Activated T-cell treated with anti-CD3 and anti-CD28 coated beads, Interleukin-2, amount 50 U/mL, for 4 hours (primary cell): ENCODE measurements at regions not wholly inside any gene's neighbourhood (a gene's known extent, or its start where the extent isn't known, plus 50 kb on each side); places are given as distances from the start of the nearest gene placed in this dataset.

ENCODE experiments used
- ATAC-seq, 2 donors: fragments of 200-7000 bp; cut with Tn5 transposase; one replicate each; pipeline ENCODE4 v1.10.0; 2021
- DNase-seq: peaks from one replicate; pipeline ENCODE4 v3.0.0-alpha.2; 2020
- H3K27me3 Mint-ChIP-seq: one replicate; pipeline ENCODE4 v1.8.0; 2021; ENCODE audit warnings: low read depth, mixed read lengths
- H3K36me3 Mint-ChIP-seq: one replicate; pipeline ENCODE4 v1.8.0; 2022; ENCODE audit warnings: mixed read lengths; ENCODE audit not compliant: insufficient read depth
- H3K4me1 Mint-ChIP-seq: one replicate; pipeline ENCODE4 v1.8.0; 2021; ENCODE audit warnings: low read depth, mixed read lengths
- H3K4me3 Mint-ChIP-seq: one replicate; pipeline ENCODE4 v1.8.0; 2021; ENCODE audit warnings: mild to moderate bottlenecking, moderate library complexity, mixed read lengths
- H3K9me3 Mint-ChIP-seq: one replicate; pipeline ENCODE4 v1.8.0; 2021; ENCODE audit warnings: mixed read lengths

DNA sequence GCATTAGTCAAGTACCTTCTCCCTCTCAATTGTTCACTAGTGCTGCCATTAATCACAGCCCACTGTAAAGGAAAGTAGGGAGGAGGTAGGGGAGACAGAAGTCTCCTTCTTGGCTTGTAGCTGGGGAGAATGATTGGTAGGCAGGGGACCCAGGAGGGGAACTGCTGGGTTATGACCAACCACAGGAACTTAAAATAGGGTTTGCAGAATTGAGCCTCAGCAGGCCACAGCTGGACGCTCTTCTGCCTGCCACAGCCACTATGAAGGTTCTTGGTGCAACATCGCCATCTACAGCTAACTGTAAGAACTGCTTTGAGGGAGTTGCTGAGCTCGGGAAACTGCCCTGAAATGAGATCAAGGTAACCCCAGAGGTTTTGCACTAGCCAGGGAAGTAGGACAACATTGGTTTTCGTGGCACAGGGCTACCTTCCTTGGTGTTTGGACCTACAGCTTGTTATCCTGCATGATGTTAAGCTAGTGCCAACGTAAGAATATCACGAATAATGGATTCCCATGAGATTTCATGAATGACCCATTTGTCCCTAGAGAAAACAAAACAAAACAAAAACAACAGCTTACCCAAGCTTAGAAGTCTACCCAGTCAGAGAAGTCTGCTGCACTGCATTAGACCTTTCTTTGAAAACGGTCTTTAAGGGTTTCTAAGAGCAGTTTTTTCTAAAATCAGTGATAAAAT is 787.1 kb upstream of the API5 start:
- H3K4me3 Mint-ChIP-seq = no peak overlapping the region
- H3K4me1 Mint-ChIP-seq = no peaks in the 10 kb centered on the region
- DNase-seq = no peak
- peak in 1 of 2 donors; percentile 43 for ATAC-seq
- H3K9me3 Mint-ChIP-seq = no peaks in the 10 kb centered on the region
- H3K36me3 Mint-ChIP-seq = no peaks in the 10 kb centered on the region
- no peaks in the 10 kb centered on the region for H3K27me3 Mint-ChIP-seq

DNA sequence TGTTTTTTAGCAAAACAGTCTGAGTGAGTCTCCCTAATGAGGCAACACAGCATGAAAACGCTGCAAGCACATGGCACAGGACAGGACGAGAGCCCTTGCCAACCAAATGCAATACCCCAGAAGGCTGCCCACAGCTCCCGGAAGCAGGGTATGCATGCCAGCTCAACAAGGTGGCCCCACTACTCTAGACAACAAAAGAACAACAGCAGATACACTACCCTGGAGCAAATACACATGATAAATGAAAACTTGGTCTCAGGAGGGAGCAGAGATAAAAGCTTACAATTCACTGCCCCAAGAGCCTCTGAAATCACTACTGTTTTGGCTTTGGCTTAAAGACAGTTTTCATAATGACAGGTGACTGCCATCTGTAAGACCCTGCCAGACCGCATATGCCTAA is 785.4 kb upstream of the API5 start:
- Mint-ChIP-seq H3K36me3 (no peaks in the 10 kb centered on the region), H3K4me1 (no peaks in the 10 kb centered on the region), H3K9me3 (no peaks in the 10 kb centered on the region), H3K4me3 (no peak overlapping the region), H3K27me3 (no peaks in the 10 kb centered on the region)
- ATAC-seq (no peak), DNase-seq (no peak)

DNA sequence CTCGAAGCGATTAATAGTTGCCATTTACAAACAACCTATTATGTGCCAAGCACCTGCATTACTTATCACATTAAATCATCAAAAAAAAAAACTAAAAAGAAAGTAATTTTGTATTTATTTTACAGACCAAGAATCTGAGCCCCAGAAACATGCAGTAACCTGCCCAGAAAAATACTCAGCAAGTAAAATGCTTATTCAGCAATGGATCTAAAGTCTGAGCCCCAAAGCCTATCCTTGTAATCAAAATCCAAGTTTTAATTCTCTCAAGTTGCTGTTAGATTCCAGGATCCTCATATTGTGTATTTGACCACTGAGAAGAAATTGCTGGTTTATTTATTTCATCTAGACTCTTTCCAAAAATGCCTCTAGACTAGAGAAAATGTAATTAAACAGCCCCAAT is 783.3 kb upstream of the API5 start:
- H3K4me1 Mint-ChIP-seq = no peaks in the 10 kb centered on the region
- no peak overlapping the region for H3K4me3 Mint-ChIP-seq
- no peaks in the 10 kb centered on the region for H3K36me3 Mint-ChIP-seq
- ATAC-seq (no peak), DNase-seq (no peak)
- H3K9me3 Mint-ChIP-seq = no peaks in the 10 kb centered on the region
- no peaks in the 10 kb centered on the region for H3K27me3 Mint-ChIP-seq

DNA sequence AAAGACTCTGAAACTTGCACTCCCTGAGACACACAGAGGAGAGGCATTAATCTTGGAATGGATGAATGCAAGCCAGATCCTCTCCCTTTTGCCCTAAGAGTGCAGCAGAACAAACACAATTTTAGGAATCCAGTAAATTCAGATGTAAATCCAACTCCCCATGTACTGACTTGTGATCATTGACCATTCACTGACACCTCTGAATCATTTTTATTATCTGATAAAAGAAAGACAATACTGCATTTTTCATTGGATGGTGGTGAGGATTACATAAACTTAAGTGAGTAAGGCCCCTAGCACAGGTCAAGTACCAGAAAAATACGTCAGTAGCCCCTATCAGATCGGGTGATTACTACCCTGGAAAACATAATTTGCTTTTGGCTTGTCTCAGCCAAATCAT is 782.9 kb upstream of the API5 start:
- no peaks in the 10 kb centered on the region for H3K27me3 Mint-ChIP-seq
- DNase-seq = no peak

DNA sequence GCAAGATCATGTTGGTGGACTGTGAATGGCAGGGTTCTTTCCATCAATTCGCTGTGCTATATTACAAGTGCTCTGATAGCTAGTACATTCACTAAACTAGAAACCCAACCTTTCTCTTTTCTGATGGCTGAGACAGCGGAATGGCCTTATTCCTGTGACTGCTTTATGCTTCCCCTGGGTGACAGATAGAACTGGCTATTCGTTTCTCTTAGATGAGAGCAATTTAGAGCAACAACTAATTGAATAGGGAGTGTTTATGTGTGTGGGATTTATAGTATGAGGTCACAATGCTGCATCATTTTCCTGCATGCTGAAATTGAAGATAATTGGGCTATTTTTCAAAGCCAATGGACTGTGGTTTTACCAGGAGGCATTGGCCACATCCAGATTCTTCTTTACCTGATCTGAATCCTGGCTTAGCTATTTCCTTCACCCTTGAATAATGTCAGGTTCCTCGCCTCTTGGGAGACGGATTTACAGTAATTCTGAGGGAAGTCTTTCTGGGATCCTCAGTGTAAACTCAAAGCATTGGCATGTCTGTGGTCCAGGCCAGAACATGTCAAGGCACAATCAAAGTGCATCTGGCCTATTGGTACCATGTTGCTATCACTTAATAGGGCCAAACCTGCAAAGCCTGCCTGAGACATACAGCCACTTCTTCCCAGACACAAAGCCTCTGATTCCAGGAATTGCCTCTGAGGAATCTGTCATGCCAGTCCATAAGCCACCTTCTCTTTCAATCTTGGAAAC is 775.0 kb upstream of the API5 start:
- no peak for DNase-seq
- no peak overlapping the region for H3K4me3 Mint-ChIP-seq
- H3K4me1 Mint-ChIP-seq = no peaks in the 10 kb centered on the region
- H3K36me3 Mint-ChIP-seq = no peaks in the 10 kb centered on the region
- ATAC-seq = no peak
- peaks cover 6% of the 10 kb centered on the region for H3K9me3 Mint-ChIP-seq
- H3K27me3 Mint-ChIP-seq = no peaks in the 10 kb centered on the region

More for the DNA sequence above, 782.9 kb upstream of the API5 start:
- no peaks in the 10 kb centered on the region for H3K4me1 Mint-ChIP-seq
- no peaks in the 10 kb centered on the region for H3K9me3 Mint-ChIP-seq
- no peak overlapping the region for H3K4me3 Mint-ChIP-seq
- H3K36me3 Mint-ChIP-seq = no peaks in the 10 kb centered on the region
- ATAC-seq = no peak

DNA sequence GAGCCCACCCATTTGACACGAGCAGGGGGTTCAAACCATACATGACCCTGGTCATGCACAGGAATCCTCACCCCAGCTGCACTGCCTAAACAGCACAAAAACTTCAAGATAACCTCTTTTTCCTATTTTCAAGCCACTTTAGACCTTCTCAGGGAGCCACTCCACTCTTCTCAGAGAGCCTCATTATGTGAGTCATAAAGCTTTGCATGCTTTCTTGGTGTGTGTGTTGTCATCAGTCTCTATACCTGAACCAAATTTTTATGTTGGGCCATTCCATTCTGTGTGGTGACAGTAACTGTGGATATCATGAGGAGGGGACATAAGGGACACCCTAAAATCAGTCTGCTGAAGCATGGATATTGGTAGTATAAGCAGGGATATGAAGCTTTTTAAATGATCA is 769.5 kb upstream of the API5 start:
- H3K4me1 Mint-ChIP-seq = no peaks in the 10 kb centered on the region
- H3K4me3 Mint-ChIP-seq = no peak overlapping the region
- DNase-seq (no peak), ATAC-seq (no peak)
- H3K9me3 Mint-ChIP-seq = peaks cover 10% of the 10 kb centered on the region
- no peaks in the 10 kb centered on the region for H3K36me3 Mint-ChIP-seq
- H3K27me3 Mint-ChIP-seq = no peaks in the 10 kb centered on the region

DNA sequence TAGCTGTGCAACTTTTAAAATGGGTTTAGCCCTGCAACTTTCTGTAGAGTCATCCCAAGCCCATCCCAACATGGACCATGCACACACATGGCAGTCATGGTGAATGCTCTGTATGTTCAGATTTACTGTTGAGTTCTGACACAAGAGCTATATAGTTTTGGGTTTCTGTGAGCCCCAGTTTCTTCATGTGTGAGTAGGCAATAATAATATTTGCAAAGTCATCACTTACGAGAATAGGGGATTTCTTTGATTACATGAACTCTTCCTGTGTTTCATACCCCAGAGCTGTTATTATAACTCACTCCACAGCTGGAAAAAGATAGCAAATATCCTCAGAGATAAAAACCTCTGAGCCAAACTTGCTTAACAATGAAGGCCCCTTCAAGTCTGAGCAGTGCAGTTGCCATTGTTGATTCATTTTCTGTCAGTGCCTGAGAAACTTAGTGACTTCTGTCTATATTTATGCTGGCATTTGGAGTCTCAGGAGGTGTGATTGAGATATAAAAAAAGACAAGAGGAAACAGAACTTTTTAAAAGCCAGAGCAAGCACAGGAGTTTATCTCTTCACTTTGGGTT is 767.9 kb upstream of the API5 start:
- H3K4me3 Mint-ChIP-seq = no peak overlapping the region
- no peaks in the 10 kb centered on the region for H3K27me3 Mint-ChIP-seq
- no peak for DNase-seq
- H3K9me3 Mint-ChIP-seq = peaks cover 10% of the 10 kb centered on the region
- ATAC-seq = no peak
- H3K36me3 Mint-ChIP-seq = no peaks in the 10 kb centered on the region
- H3K4me1 Mint-ChIP-seq = no peaks in the 10 kb centered on the region

DNA sequence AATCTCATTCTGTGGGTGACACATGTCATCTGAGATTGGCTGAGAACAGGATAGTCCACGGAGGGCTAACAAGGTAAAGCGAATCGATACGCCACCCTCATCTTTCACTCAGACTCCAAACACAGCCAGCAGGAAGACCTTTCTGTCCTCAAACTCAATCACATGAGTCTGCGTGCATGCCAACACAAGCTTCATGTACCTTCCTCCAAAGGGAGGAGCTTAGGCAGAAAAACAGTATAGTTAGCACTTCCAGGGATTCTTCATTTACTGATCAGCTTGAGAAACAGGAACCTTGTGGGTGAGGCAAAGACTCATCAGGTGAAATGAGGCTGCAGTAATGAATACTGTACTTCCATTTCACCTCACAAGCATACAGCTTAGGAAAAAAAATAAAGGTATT is 767.1 kb upstream of the API5 start:
- H3K27me3 Mint-ChIP-seq = no peaks in the 10 kb centered on the region
- peaks cover 10% of the 10 kb centered on the region for H3K9me3 Mint-ChIP-seq
- no peak for ATAC-seq
- no peak for DNase-seq
- no peak overlapping the region for H3K4me3 Mint-ChIP-seq
- no peaks in the 10 kb centered on the region for H3K36me3 Mint-ChIP-seq
- H3K4me1 Mint-ChIP-seq = no peaks in the 10 kb centered on the region

DNA sequence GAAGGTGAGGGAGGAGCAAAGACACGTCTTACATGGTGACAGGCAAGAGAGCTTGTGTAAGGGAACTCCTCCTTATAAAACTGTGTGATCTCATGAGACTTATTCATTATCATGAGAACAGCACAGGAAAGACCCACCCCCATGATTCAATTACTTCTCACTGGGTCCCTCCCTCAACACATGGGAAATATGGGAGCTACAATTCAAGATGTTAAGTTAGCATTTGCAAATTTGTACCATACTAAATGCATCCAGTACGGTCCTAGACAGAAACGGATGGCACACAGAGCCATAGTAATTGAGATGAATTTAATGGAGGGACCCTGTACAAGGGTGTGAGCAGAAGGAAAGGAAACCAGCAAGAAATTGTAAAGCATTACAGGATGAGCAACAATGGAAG is 765.8 kb upstream of the API5 start:
- Mint-ChIP-seq H3K9me3 (peaks cover 10% of the 10 kb centered on the region), H3K4me3 (no peak overlapping the region), H3K27me3 (no peaks in the 10 kb centered on the region), H3K4me1 (no peaks in the 10 kb centered on the region), H3K36me3 (no peaks in the 10 kb centered on the region)
- ATAC-seq (no peak), DNase-seq (no peak)

DNA sequence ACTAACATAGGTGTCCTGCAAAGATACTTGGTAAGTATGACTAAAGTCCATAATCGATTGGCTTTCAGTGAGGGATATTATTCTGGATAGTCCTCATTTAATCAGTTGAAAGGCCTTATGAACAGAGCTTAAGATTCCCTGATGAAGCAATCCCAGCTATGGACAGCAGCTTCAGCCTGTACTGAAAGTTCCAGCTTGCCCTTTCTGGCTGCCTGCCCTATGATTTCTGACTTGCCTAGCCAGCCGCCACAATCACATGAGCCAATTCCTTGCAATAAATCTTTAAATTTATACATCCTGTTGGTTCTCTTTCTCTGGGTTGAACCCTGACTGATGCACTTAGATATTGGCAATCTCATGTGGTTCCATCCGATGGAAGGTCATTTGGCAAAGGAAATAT is 759.0 kb upstream of the API5 start:
- no peaks in the 10 kb centered on the region for H3K36me3 Mint-ChIP-seq
- no peaks in the 10 kb centered on the region for H3K4me1 Mint-ChIP-seq
- H3K27me3 Mint-ChIP-seq = no peaks in the 10 kb centered on the region
- H3K9me3 Mint-ChIP-seq = peaks cover 7% of the 10 kb centered on the region
- H3K4me3 Mint-ChIP-seq = no peak overlapping the region
- ATAC-seq (no peak), DNase-seq (no peak)

DNA sequence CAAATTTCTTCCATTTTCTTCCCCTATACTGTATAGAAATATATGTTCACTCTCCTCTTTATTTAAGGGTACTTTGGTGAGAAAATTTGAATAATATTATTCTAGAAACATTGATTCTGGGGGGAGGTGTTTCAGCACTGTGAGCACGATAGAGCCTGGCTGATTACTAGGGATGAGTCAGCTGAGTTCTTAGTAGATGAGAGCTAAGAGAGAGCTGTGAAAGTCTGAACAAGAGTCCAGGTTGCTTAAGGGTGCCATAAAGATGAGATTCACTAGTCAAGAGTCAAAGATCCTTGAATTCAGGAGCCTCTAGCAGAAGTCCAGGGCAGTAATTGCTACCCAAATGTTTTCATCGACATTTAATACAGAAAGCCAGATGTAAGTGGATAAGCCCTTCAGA is 756.6 kb upstream of the API5 start:
- DNase-seq = no peak
- Mint-ChIP-seq H3K4me3 (no peak overlapping the region), H3K4me1 (no peaks in the 10 kb centered on the region), H3K27me3 (no peaks in the 10 kb centered on the region), H3K36me3 (no peaks in the 10 kb centered on the region), H3K9me3 (peaks cover 7% of the 10 kb centered on the region)
- ATAC-seq = no peak

DNA sequence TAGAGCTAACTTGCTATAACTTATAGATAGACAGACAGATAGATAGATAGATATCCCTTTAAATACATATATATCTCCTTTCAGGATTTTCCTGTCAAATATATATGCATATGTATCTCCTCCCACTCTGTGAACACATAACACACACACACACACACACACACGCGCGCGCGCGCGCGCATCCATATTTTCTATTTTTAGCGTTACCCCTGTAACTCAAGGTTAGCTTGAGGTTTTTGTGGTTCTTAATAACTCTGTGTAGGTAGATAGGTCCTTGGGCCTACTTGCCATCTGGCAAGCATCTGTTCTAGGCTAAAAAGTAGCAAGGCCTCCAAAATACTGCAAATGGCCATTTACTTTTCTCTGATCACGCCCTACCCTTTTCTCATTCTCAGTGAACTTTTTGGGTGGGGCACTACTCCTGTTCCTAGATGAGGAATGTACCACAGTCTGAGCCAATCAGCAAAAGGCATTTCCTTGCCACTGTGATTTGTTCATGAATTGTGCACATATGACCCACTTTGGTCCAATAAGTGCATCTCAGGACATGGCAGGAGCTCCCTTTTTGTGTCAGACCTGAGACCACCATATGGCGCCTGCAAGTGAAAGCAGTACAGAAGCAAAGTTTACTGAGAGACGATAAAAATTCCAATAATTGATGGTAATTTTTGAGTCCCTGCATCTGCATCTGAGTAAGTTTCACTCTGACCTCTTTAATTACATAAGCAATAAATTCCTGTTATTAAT is 740.5 kb upstream of the API5 start:
- DNase-seq = no peak
- Mint-ChIP-seq H3K36me3 (no peaks in the 10 kb centered on the region), H3K27me3 (no peaks in the 10 kb centered on the region), H3K4me3 (no peak overlapping the region), H3K4me1 (no peaks in the 10 kb centered on the region), H3K9me3 (peaks cover 22% of the 10 kb centered on the region)
- ATAC-seq = no peak

DNA sequence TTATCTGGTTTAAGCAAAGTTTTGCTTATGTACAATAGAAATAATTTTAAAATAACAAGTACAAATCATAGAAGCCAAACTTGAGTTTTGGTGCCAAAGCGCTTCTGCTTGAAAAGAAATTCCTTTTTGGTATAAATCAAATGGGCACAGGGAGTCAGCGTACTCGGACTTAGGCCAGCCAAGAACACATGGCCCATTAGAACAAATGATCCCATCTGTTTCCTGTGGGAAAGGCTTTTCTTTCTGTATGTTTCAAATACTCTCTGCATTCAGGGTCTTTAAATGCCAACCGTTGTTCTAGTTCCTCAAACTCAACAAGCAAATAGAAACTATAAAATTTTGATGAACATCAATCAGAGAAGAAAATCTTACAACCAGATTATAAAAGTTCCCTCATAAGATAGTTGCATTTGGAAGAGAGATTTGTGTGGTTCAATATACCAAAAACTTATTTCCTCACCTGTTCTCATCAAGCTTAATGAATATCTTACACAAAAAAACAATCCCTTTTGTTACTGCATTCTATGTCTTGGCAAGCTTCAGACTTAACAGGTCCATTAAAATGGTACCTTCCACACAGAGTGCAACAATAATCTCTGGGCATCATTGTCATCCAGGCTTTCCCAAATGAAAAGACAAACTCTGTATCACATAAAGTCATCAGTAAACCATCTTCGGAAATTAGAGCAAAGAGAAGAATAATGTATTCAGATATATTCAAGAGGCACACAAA is 739.8 kb upstream of the API5 start:
- H3K36me3 Mint-ChIP-seq = no peaks in the 10 kb centered on the region
- no peaks in the 10 kb centered on the region for H3K27me3 Mint-ChIP-seq
- ATAC-seq = no peak
- H3K9me3 Mint-ChIP-seq = peaks cover 19% of the 10 kb centered on the region
- no peak for DNase-seq
- H3K4me1 Mint-ChIP-seq = no peaks in the 10 kb centered on the region
- H3K4me3 Mint-ChIP-seq = no peak overlapping the region

DNA sequence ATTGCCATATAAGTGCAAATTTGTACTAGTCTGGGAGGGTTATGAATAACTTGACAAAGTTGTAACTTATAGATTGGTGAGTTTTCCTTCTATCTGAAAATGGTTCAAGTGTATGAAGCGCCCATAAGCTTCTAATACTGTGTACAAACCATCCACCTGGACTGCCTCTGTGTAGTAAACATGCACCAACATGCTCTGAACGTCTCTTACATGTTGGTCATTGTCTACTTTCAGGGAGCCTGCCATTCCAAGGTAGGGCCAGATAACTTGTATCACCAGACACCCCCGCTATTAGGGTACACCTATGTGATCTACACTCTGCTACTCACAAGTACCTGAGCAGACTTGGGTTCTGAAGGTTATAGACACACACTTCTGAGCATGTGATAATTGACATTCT is 735.5 kb upstream of the API5 start:
- H3K36me3 Mint-ChIP-seq = no peaks in the 10 kb centered on the region
- DNase-seq (no peak), ATAC-seq (no peak)
- H3K27me3 Mint-ChIP-seq = no peaks in the 10 kb centered on the region
- H3K9me3 Mint-ChIP-seq = peaks cover 19% of the 10 kb centered on the region
- H3K4me3 Mint-ChIP-seq = no peak overlapping the region
- H3K4me1 Mint-ChIP-seq = no peaks in the 10 kb centered on the region
